ENCODE measurements at regions not wholly inside any gene's neighbourhood (a gene's known extent, or its start where the extent isn't known, plus 50 kb on each side); places are given as distances from the start of the nearest gene placed in this dataset.

GRCh38 chr7:80362010-80362618 is 149.8 kb downstream of the GNAT3 start:
- ATAC-seq (no peak), DNase-seq (ENCODE audit: low spot score in 2 of 2) (no peak)
- peaks cover 11% of the 10 kb centered on the region for H3K9me3 Mint-ChIP-seq
- no peaks in the 10 kb centered on the region for H3K4me1 Mint-ChIP-seq
- H3K4me3 Mint-ChIP-seq = no peak overlapping the region
- no peak overlapping the region for H3K27ac Mint-ChIP-seq
- H3K36me3 Mint-ChIP-seq = no peaks in the 10 kb centered on the region

- no peaks in the 10 kb centered on the region for H3K36me3 Mint-ChIP-seq
- H3K4me1 Mint-ChIP-seq = no peaks in the 10 kb centered on the region
- H3K27ac Mint-ChIP-seq = no peak overlapping the region
- no peak for DNase-seq (ENCODE audit: low spot score in 2 of 2)
- H3K4me3 Mint-ChIP-seq = no peak overlapping the region
- H3K9me3 Mint-ChIP-seq = peaks cover 6% of the 10 kb centered on the region
- no peak for ATAC-seq
Measured at GRCh38 chr7:80359476-80359875, 152.4 kb downstream of the GNAT3 start.

GRCh38 chr7:80359029-80359428 is 152.8 kb downstream of the GNAT3 start:
- ATAC-seq = no peak
- DNase-seq (ENCODE audit: low spot score in 2 of 2) = no peak
- H3K4me1 Mint-ChIP-seq = no peaks in the 10 kb centered on the region
- H3K36me3 Mint-ChIP-seq = no peaks in the 10 kb centered on the region
- H3K27ac Mint-ChIP-seq = no peak overlapping the region
- no peak overlapping the region for H3K4me3 Mint-ChIP-seq
- peaks cover 8% of the 10 kb centered on the region for H3K9me3 Mint-ChIP-seq

GRCh38 chr7:80357530-80357929 is 154.3 kb downstream of the GNAT3 start:
- ATAC-seq (no peak), DNase-seq (ENCODE audit: low spot score in 2 of 2) (no peak)
- Mint-ChIP-seq H3K4me1 (no peaks in the 10 kb centered on the region), H3K4me3 (no peak overlapping the region), H3K9me3 (peaks cover 9% of the 10 kb centered on the region), H3K36me3 (no peaks in the 10 kb centered on the region), H3K27ac (no peak overlapping the region)

- no peaks in the 10 kb centered on the region for H3K36me3 Mint-ChIP-seq
- peaks cover 12% of the 10 kb centered on the region for H3K9me3 Mint-ChIP-seq
- ATAC-seq (no peak), DNase-seq (ENCODE audit: low spot score in 2 of 2) (no peak)
- no peaks in the 10 kb centered on the region for H3K4me1 Mint-ChIP-seq
- H3K27ac Mint-ChIP-seq = no peak overlapping the region
- no peak overlapping the region for H3K4me3 Mint-ChIP-seq
Measured at GRCh38 chr7:80350430-80350829, 161.4 kb downstream of the GNAT3 start.

- peaks cover 8% of the 10 kb centered on the region for H3K9me3 Mint-ChIP-seq
- ATAC-seq = no peak
- DNase-seq (ENCODE audit: low spot score in 2 of 2) = no peak
- H3K36me3 Mint-ChIP-seq = no peaks in the 10 kb centered on the region
- no peak overlapping the region for H3K4me3 Mint-ChIP-seq
- H3K4me1 Mint-ChIP-seq = no peaks in the 10 kb centered on the region
- H3K27ac Mint-ChIP-seq = no peak overlapping the region
Measured at GRCh38 chr7:80348223-80348622, 163.6 kb downstream of the GNAT3 start.

GRCh38 chr7:80347173-80347572 is 164.7 kb downstream of the GNAT3 start:
- H3K4me3 Mint-ChIP-seq = no peak overlapping the region
- no peak overlapping the region for H3K27ac Mint-ChIP-seq
- no peaks in the 10 kb centered on the region for H3K36me3 Mint-ChIP-seq
- H3K4me1 Mint-ChIP-seq = no peaks in the 10 kb centered on the region
- ATAC-seq (no peak), DNase-seq (ENCODE audit: low spot score in 2 of 2) (no peak)
- peaks cover 8% of the 10 kb centered on the region for H3K9me3 Mint-ChIP-seq

GRCh38 chr7:80346704-80347103 is 165.2 kb downstream of the GNAT3 start:
- DNase-seq (ENCODE audit: low spot score in 2 of 2) = no peak
- Mint-ChIP-seq H3K4me1 (no peaks in the 10 kb centered on the region), H3K27ac (no peak overlapping the region), H3K36me3 (no peaks in the 10 kb centered on the region), H3K9me3 (peaks cover 8% of the 10 kb centered on the region), H3K4me3 (no peak overlapping the region)
- peak; percentile 42 for ATAC-seq

- H3K36me3 Mint-ChIP-seq = no peaks in the 10 kb centered on the region
- peaks cover 6% of the 10 kb centered on the region for H3K9me3 Mint-ChIP-seq
- H3K4me1 Mint-ChIP-seq = no peaks in the 10 kb centered on the region
- ATAC-seq = no peak
- no peak overlapping the region for H3K4me3 Mint-ChIP-seq
- no peak overlapping the region for H3K27ac Mint-ChIP-seq
- DNase-seq (ENCODE audit: low spot score in 2 of 2) = no peak
Measured at GRCh38 chr7:80335511-80336231, 176.2 kb downstream of the GNAT3 start.

- no peak for DNase-seq (ENCODE audit: low spot score in 2 of 2)
Measured at GRCh38 chr7:80334908-80335307, 177.0 kb downstream of the GNAT3 start.

GRCh38 chr7:80334196-80334595 is 177.7 kb downstream of the GNAT3 start:
- Mint-ChIP-seq H3K9me3 (peaks cover 6% of the 10 kb centered on the region), H3K4me3 (no peak overlapping the region), H3K36me3 (no peaks in the 10 kb centered on the region)

More at GRCh38 chr7:80334908-80335307, 177.0 kb downstream of the GNAT3 start:
- no peak for ATAC-seq
- Mint-ChIP-seq H3K27ac (no peak overlapping the region), H3K4me1 (no peaks in the 10 kb centered on the region), H3K9me3 (peaks cover 6% of the 10 kb centered on the region), H3K4me3 (no peak overlapping the region), H3K36me3 (no peaks in the 10 kb centered on the region)

GRCh38 chr7:80333040-80333439 is 178.8 kb downstream of the GNAT3 start:
- ATAC-seq (no peak), DNase-seq (ENCODE audit: low spot score in 2 of 2) (no peak)
- no peak overlapping the region for H3K27ac Mint-ChIP-seq
- H3K36me3 Mint-ChIP-seq = no peaks in the 10 kb centered on the region
- peaks cover 10% of the 10 kb centered on the region for H3K9me3 Mint-ChIP-seq
- no peak overlapping the region for H3K4me3 Mint-ChIP-seq
- no peaks in the 10 kb centered on the region for H3K4me1 Mint-ChIP-seq

More at GRCh38 chr7:80334196-80334595, 177.7 kb downstream of the GNAT3 start:
- Mint-ChIP-seq H3K4me1 (no peaks in the 10 kb centered on the region), H3K27ac (no peak overlapping the region)
- ATAC-seq = no peak
- DNase-seq (ENCODE audit: low spot score in 2 of 2) = no peak

- no peaks in the 10 kb centered on the region for H3K36me3 Mint-ChIP-seq
- H3K4me1 Mint-ChIP-seq = no peaks in the 10 kb centered on the region
- H3K9me3 Mint-ChIP-seq = peaks cover 9% of the 10 kb centered on the region
- no peak overlapping the region for H3K4me3 Mint-ChIP-seq
- DNase-seq (ENCODE audit: low spot score in 2 of 2) (no peak), ATAC-seq (no peak)
- no peak overlapping the region for H3K27ac Mint-ChIP-seq
Measured at GRCh38 chr7:80330434-80330833, 181.4 kb downstream of the GNAT3 start.

- Mint-ChIP-seq H3K27ac (no peak overlapping the region), H3K9me3 (peaks cover 15% of the 10 kb centered on the region), H3K4me3 (no peak overlapping the region), H3K4me1 (no peaks in the 10 kb centered on the region), H3K36me3 (no peaks in the 10 kb centered on the region)
- DNase-seq (ENCODE audit: low spot score in 2 of 2) = no peak
- ATAC-seq = no peak
Measured at GRCh38 chr7:80324032-80324431, 187.8 kb downstream of the GNAT3 start.

- H3K36me3 Mint-ChIP-seq = no peaks in the 10 kb centered on the region
- ATAC-seq (no peak), DNase-seq (ENCODE audit: low spot score in 2 of 2) (no peak)
- peaks cover 14% of the 10 kb centered on the region for H3K9me3 Mint-ChIP-seq
- H3K4me1 Mint-ChIP-seq = no peaks in the 10 kb centered on the region
- H3K27ac Mint-ChIP-seq = no peak overlapping the region
- no peak overlapping the region for H3K4me3 Mint-ChIP-seq
Measured at GRCh38 chr7:80319461-80319860, 184.8 kb downstream of the GNAI1 start.

- Mint-ChIP-seq H3K36me3 (no peaks in the 10 kb centered on the region), H3K4me3 (no peak overlapping the region), H3K9me3 (peaks cover 16% of the 10 kb centered on the region), H3K27ac (no peak overlapping the region), H3K4me1 (no peaks in the 10 kb centered on the region)
- ATAC-seq = no peak
- no peak for DNase-seq (ENCODE audit: low spot score in 2 of 2)
Measured at GRCh38 chr7:80318081-80318480, 183.4 kb downstream of the GNAI1 start.
